C4-2B (cell line): ENCODE measurements at regions not wholly inside any gene's neighbourhood (a gene's known extent, or its start where the extent isn't known, plus 50 kb on each side); places are given as distances from the start of the nearest gene placed in this dataset.

Experiments used
- ZFX ChIP-seq: fragments of 450-650 bp; IDR thresholded peaks from 2 replicates; pipeline ENCODE4 v1.6.1; 2017
- TF ChIP-seq, protein P1 (sequence below): fragments of 450-650 bp; conservative IDR thresholded peaks from 2 replicates; pipeline ENCODE4 v1.5.1; 2017; ENCODE audit warnings: mild to moderate bottlenecking

DNA sequence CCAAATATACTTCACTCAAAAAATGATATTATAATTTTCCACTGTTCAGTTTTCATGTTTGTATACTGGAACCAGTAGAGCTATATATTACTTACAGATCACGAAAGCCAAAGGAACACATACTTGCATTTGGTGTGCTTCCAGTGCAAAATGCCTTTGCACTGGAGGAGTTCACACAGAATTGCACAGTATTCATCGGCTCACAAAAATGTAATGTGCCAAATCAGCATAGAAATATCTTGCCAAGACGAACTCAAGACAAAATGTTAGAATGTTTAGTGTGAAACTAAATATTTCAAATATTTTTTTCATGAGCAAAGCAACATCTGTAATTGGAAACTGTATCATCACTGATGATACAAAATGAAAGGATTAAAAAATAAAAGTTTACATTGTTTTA is 646.2 kb upstream of the SEMA3D start:
- TF ChIP-seq, protein P1, sequence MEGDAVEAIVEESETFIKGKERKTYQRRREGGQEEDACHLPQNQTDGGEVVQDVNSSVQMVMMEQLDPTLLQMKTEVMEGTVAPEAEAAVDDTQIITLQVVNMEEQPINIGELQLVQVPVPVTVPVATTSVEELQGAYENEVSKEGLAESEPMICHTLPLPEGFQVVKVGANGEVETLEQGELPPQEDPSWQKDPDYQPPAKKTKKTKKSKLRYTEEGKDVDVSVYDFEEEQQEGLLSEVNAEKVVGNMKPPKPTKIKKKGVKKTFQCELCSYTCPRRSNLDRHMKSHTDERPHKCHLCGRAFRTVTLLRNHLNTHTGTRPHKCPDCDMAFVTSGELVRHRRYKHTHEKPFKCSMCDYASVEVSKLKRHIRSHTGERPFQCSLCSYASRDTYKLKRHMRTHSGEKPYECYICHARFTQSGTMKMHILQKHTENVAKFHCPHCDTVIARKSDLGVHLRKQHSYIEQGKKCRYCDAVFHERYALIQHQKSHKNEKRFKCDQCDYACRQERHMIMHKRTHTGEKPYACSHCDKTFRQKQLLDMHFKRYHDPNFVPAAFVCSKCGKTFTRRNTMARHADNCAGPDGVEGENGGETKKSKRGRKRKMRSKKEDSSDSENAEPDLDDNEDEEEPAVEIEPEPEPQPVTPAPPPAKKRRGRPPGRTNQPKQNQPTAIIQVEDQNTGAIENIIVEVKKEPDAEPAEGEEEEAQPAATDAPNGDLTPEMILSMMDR: no peak
- TF ChIP-seq ZFX: no peak
